Tibial nerve (tissue), 4 donors: ENCODE measurements at regions not wholly inside any gene's neighbourhood (a gene's known extent, or its start where the extent isn't known, plus 50 kb on each side); places are given as distances from the start of the nearest gene placed in this dataset.
"Not testable (repeated sequence)": the region's sequence is repeated elsewhere in the genome, so short reads cannot be mapped to it uniquely, and the experiment has no call there.

Experiments
- DNase-seq, 2 donors: peaks; one replicate each; pipeline ENCODE4 v3.0.0-alpha.2; 2019; ENCODE audit warnings: low spot score in 2 of 2
- H3K27ac ChIP-seq, 4 donors: fragments of 200-600 bp; sonication (generic) in 3 of 4; one replicate each; pipeline ENCODE4 v1.5.1; 2017 to 2019; ENCODE audit warnings: mild to moderate bottlenecking in 1 of 4
- H3K27me3 ChIP-seq, 2 donors: fragments of 200-600 bp; sonication (generic) in 1 of 2; one replicate each; pipeline versions ENCODE4 v1.5.1 to v1.6.0; 2017 to 2019
- H3K36me3 ChIP-seq, 3 donors: fragments of 200-600 bp; sonication (generic); one replicate each; pipeline ENCODE4 v1.5.1; 2018 to 2019
- H3K4me1 ChIP-seq, 4 donors: fragments of 200-600 bp; sonication (generic) in 3 of 4; one replicate each; pipeline ENCODE4 v1.5.1; 2017 to 2019
- H3K4me3 ChIP-seq, 4 donors: fragments of 200-600 bp; sonication (generic) in 3 of 4; one replicate each; pipeline ENCODE4 v1.5.1; 2017 to 2019; ENCODE audit warnings: mild to moderate bottlenecking in 1 of 4, moderate library complexity in 1 of 4
- H3K9me3 ChIP-seq, 4 donors: fragments of 200-600 bp; sonication (generic) in 3 of 4; one replicate each; pipeline ENCODE4 v1.5.1; 2017 to 2019
- EP300 ChIP-seq, 2 donors: sonication (generic); formaldehyde crosslinking; IDR thresholded peaks; one replicate each; pipeline ENCODE4 v1.6.1; 2017; ENCODE audit warnings: antibody characterized with exemption in 2 of 2, mild to moderate bottlenecking in 1 of 2
- POLR2A ChIP-seq, 2 donors: fragments of 450-650 bp; IDR thresholded peaks; one replicate each; pipeline ENCODE4 v1.6.1; 2017; ENCODE audit warnings: antibody characterized with exemption in 2 of 2, mild to moderate bottlenecking in 2 of 2, moderate library complexity in 2 of 2
- WGBS, 2 donors: methylation state at CpG; one replicate each; pipeline ENCODE4 v1.1.5; 2018; 5-methylcytosine and 5-hydroxymethylcytosine counted together
- TF ChIP-seq, protein P1 (sequence below), 5 experiments: fragments of 200-600 bp in 3 of 5; fragments of 450-650 bp in 2 of 5; sonication (generic) in 3 of 5; IDR thresholded peaks; one replicate each; pipeline ENCODE4 v1.5.1; 2016 to 2019; ENCODE audit warnings: antibody characterized with exemption in 5 of 5, mild to moderate bottlenecking in 3 of 5, moderate library complexity in 2 of 5

DNA sequence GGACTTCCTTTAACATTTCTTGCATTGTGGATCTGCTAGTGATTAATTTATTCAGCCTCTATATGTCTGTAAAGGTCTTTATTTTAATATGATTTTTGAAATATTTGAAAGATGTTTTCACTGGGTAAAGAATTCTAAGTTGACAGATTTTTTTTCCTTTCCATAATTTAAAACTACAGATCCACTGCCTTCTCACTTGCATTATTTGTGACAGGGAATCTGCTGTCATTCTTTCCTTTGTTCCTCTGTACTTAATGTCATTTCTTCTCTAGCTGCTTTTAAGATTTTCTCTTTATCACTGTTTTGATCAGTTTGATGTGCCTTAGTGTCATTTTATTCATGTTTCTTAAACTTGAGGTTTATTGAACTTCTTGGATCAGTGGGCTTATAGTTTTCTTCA is 159.9 kb downstream of the CYB561 start:
- Histone ChIP-seq H3K4me1 (no peaks in the 10 kb centered on the region), H3K4me3 (no peak overlapping the region), H3K27ac (no peak overlapping the region), H3K9me3 (peaks cover 0 to 30% (median 8%) of the 10 kb centered on the region in 4 donors), H3K36me3 (peaks cover 0 to 22% (median 0%) of the 10 kb centered on the region in 3 donors), H3K27me3 (no peaks in the 10 kb centered on the region)
- DNase-seq, result no peak
- TF ChIP-seq, protein P1, sequence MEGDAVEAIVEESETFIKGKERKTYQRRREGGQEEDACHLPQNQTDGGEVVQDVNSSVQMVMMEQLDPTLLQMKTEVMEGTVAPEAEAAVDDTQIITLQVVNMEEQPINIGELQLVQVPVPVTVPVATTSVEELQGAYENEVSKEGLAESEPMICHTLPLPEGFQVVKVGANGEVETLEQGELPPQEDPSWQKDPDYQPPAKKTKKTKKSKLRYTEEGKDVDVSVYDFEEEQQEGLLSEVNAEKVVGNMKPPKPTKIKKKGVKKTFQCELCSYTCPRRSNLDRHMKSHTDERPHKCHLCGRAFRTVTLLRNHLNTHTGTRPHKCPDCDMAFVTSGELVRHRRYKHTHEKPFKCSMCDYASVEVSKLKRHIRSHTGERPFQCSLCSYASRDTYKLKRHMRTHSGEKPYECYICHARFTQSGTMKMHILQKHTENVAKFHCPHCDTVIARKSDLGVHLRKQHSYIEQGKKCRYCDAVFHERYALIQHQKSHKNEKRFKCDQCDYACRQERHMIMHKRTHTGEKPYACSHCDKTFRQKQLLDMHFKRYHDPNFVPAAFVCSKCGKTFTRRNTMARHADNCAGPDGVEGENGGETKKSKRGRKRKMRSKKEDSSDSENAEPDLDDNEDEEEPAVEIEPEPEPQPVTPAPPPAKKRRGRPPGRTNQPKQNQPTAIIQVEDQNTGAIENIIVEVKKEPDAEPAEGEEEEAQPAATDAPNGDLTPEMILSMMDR (IDR thresholded peaks at IDR 0.05), result no peak
- TF ChIP-seq EP300 (IDR thresholded peaks at IDR 0.05), result no peak
- no peak for TF ChIP-seq POLR2A (IDR thresholded peaks at IDR 0.05)

DNA sequence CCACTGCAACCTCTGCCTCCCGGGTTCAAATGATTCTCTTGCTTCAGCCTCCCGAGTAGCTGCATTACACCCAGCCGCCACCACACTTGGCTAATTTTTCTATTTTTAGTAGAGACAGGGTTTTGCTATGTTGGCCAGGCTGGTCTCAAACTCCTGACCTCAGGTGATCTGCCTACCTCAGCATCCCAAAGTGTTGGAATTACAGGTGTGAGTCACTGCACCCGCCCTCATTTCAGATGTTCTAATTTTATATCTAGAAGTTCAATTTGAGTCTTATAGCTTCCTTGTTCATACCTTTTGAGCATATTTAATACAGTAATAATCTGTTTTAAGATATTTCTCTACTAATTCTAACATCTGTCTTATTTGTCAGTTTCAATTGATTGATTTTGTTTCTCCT is 159.1 kb downstream of the CYB561 start:
- 93 to 97% methylated on average over 4 of the region's 4 CpGs for WGBS, 2 donors
- not testable (repeated sequence) for H3K27me3 ChIP-seq, H3K4me1 ChIP-seq, H3K4me3 ChIP-seq, DNase-seq, H3K27ac ChIP-seq
- Histone ChIP-seq H3K9me3 (peaks cover 0 to 30% (median 8%) of the 10 kb centered on the region in 4 donors), H3K36me3 (peaks cover 0 to 22% (median 0%) of the 10 kb centered on the region in 3 donors)

DNA sequence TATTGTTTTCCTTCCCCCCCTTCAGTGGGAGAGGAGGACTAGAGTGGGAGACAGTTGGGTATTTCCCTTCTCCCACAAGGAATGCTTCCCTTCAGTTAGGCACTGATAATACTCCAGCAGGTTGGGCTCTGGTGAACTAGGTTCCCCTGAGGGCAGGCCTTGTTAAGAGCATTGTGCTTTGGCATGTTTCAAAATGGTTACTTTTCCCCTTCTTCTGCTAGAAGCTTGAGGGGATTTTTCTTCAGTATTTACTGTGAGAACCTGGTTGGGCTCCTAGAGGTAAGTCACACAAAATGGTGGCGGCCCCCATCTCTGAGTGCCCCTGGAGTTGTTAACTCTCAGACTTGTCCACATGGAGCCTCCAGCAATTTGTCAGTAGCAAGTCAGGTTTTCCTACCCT is 156.2 kb downstream of the CYB561 start:
- Histone ChIP-seq H3K27ac (no peak overlapping the region), H3K9me3 (peaks cover 0 to 19% (median 8%) of the 10 kb centered on the region in 4 donors), H3K36me3 (peaks cover 0 to 22% (median 0%) of the 10 kb centered on the region in 3 donors), H3K4me1 (peaks cover 0 to 17% (median 0%) of the 10 kb centered on the region in 4 donors), H3K4me3 (no peak overlapping the region), H3K27me3 (no peaks in the 10 kb centered on the region)
- no peak for DNase-seq
- TF ChIP-seq EP300 (IDR thresholded peaks at IDR 0.05) (no peak), POLR2A (IDR thresholded peaks at IDR 0.05) (no peak)
- TF ChIP-seq, protein P1 (IDR thresholded peaks at IDR 0.05), result no peak
- 100% methylated on average over 1 of the region's 1 CpG for WGBS, 2 donors

DNA sequence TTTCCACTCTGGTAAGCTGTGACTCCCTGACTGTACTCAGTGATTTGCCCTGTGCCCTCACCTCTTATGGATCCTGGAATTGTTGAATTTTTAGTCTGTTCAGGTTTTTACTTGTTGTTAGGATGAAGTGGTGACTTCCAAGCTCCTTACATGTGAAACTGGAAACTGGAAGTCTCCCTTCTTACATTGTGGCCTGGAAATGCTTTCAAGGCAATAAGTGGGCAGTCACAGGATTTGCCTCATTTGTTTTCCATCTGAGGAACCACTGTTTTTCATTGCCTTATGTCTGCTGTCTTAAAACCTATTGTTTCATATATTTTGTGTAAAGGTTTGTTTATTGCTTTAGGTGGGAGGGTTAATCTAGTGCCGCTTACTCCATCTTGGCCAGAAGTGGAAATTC is 155.8 kb downstream of the CYB561 start:
- no peak overlapping the region for H3K27ac ChIP-seq
- TF ChIP-seq POLR2A (IDR thresholded peaks at IDR 0.05) (no peak), EP300 (IDR thresholded peaks at IDR 0.05) (no peak)
- TF ChIP-seq, protein P1 (IDR thresholded peaks at IDR 0.05), result no peak
- DNase-seq, result no peak
- peaks cover 0 to 20% (median 0%) of the 10 kb centered on the region in 3 donors for H3K36me3 ChIP-seq
- no peak overlapping the region for H3K4me3 ChIP-seq
- H3K9me3 ChIP-seq, result peaks cover 0 to 19% (median 8%) of the 10 kb centered on the region in 4 donors
- H3K4me1 ChIP-seq, result peaks cover 0 to 17% (median 0%) of the 10 kb centered on the region in 4 donors
- H3K27me3 ChIP-seq, result no peaks in the 10 kb centered on the region
- WGBS, 2 donors, result 97 to 100% methylated on average over 1 of the region's 1 CpG

DNA sequence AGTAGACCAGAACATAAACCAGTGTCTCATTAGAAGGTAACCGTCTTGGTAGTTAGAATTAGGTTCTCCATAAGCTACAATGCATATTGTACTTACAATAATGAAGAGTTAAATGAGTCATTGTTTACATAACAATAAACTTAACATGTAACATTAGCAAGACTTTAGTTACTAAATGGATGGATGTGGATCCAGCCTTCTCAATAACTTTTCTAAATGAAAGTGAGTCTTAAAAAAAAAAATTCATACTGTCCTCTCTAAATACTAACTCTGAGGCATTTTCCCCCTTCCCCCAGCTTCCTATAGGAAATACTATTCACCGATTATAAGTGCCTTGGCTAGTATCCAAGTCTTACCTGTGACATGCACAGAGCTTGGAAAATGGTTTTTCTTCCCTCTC is 155.3 kb downstream of the CYB561 start:
- WGBS, 2 donors, result 79% methylated on average over 2 of the region's 2 CpGs
- DNase-seq, result no peak
- no peak overlapping the region for H3K4me3 ChIP-seq
- peaks cover 0 to 15% (median 0%) of the 10 kb centered on the region in 3 donors for H3K36me3 ChIP-seq
- H3K27ac ChIP-seq, result no peak overlapping the region
- TF ChIP-seq, protein P1 (IDR thresholded peaks at IDR 0.05), result no peak
- TF ChIP-seq EP300 (IDR thresholded peaks at IDR 0.05) (no peak), POLR2A (IDR thresholded peaks at IDR 0.05) (no peak)
- H3K4me1 ChIP-seq, result peaks cover 0 to 17% (median 0%) of the 10 kb centered on the region in 4 donors
- H3K9me3 ChIP-seq, result peaks cover 0 to 16% (median 7%) of the 10 kb centered on the region in 4 donors
- no peaks in the 10 kb centered on the region for H3K27me3 ChIP-seq

DNA sequence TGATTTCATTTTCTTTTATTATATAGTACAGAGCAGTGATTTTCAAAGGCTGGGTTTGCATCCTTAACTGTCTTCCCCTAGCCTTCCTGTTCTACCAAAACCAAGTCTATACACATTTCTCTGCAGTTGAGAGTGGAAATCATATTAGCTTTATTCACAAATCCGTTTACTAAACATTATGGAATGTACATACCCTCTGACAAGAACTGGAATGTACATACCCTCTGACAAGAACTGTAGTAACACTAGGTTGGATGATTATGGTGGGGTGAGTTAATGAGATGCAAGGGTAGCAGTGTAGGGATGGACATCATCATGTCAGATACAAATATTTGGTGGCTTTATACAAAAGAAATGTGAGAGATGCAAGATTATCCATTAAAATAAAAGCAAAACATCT is 154.8 kb downstream of the CYB561 start:
- H3K36me3 ChIP-seq, result peaks cover 0 to 12% (median 0%) of the 10 kb centered on the region in 3 donors
- no peak overlapping the region for H3K27ac ChIP-seq
- WGBS, 2 donors, result 76 to 85% methylated on average over 1 of the region's 1 CpG
- TF ChIP-seq EP300 (IDR thresholded peaks at IDR 0.05), result no peak
- no peak for TF ChIP-seq POLR2A (IDR thresholded peaks at IDR 0.05)
- TF ChIP-seq, protein P1 (IDR thresholded peaks at IDR 0.05), result no peak
- H3K9me3 ChIP-seq, result peaks cover 0 to 16% (median 4%) of the 10 kb centered on the region in 4 donors
- H3K4me1 ChIP-seq, result peaks cover 0 to 17% (median 0%) of the 10 kb centered on the region in 4 donors
- no peaks in the 10 kb centered on the region for H3K27me3 ChIP-seq
- no peak overlapping the region for H3K4me3 ChIP-seq
- no peak for DNase-seq
